ENCODE measurements at regions not wholly inside any gene's neighbourhood (a gene's known extent, or its start where the extent isn't known, plus 50 kb on each side); places are given as distances from the start of the nearest gene placed in this dataset.
A peak's percentile ranks its signal among the peaks of the same experiment; 100 is the strongest.

DNA sequence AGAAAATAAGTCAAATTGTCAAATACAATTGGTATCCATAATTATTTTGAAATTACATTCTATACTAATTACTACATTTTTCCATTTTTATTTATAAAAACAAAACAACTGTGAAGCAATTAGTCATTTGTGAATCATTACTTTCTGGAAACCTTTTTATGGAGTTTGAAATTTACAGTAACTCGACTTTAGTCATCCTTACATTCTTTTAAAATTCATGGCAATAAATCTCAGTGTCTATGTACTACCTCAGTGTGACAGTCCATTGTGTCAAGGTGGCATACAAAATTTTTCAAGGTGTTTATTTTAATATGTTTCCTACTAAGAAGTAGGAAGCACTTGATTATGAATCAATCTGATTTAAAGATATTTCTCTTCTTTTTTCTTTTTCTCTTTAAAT, 1949.4 kb upstream of the RAG2 start:
- no peak overlapping the region for H3K27ac ChIP-seq (ENCODE audit: low read depth, low read length)
- H3K27me3 ChIP-seq (ENCODE audit: control insufficient read depth, insufficient read depth, low read length): no peaks in the 10 kb centered on the region
- ChIA-PET POLR2A (no interaction called here), CTCF (no interaction called here)
- H3K9me3 ChIP-seq (ENCODE audit: control insufficient read depth, insufficient read depth, low read length): no peaks in the 10 kb centered on the region
- no peak for DNase-seq (ENCODE audit: low read depth, low spot score)
- TF ChIP-seq, protein P1, sequence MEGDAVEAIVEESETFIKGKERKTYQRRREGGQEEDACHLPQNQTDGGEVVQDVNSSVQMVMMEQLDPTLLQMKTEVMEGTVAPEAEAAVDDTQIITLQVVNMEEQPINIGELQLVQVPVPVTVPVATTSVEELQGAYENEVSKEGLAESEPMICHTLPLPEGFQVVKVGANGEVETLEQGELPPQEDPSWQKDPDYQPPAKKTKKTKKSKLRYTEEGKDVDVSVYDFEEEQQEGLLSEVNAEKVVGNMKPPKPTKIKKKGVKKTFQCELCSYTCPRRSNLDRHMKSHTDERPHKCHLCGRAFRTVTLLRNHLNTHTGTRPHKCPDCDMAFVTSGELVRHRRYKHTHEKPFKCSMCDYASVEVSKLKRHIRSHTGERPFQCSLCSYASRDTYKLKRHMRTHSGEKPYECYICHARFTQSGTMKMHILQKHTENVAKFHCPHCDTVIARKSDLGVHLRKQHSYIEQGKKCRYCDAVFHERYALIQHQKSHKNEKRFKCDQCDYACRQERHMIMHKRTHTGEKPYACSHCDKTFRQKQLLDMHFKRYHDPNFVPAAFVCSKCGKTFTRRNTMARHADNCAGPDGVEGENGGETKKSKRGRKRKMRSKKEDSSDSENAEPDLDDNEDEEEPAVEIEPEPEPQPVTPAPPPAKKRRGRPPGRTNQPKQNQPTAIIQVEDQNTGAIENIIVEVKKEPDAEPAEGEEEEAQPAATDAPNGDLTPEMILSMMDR (IDR thresholded peaks at IDR 0.05; ENCODE audit: low read depth, low read length): no peak
- H3K4me3 ChIP-seq (ENCODE audit: low read depth, low read length): no peak overlapping the region

DNA sequence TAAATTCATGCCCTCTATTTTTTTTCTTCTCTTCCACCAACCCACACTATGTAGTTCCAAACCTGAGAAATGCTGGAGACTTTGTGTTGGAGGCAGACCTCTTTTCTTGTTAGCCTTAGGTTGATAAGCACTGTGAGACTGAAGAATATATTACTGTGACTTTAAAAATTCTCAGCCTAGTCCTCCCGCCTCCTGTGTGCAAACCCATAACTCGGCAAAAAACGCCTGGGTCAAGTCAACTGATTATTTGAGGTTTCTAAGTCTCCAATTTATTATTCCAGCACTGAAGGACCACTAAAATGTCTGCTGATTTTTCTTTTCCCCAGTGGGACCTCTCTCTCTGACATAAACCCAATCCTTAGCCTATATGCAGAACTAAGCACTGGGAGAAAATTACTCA, 1946.0 kb upstream of the RAG2 start:
- CTCF ChIA-PET: no interaction called here
- no peaks in the 10 kb centered on the region for H3K27me3 ChIP-seq (ENCODE audit: control insufficient read depth, insufficient read depth, low read length)
- POLR2A ChIA-PET: no interaction called here
- H3K4me3 ChIP-seq (ENCODE audit: low read depth, low read length): no peak overlapping the region
- no peaks in the 10 kb centered on the region for H3K9me3 ChIP-seq (ENCODE audit: control insufficient read depth, insufficient read depth, low read length)
- TF ChIP-seq, protein P1 (IDR thresholded peaks at IDR 0.05; ENCODE audit: low read depth, low read length): no peak
- DNase-seq (ENCODE audit: low read depth, low spot score): no peak
- H3K27ac ChIP-seq (ENCODE audit: low read depth, low read length): no peak overlapping the region

DNA sequence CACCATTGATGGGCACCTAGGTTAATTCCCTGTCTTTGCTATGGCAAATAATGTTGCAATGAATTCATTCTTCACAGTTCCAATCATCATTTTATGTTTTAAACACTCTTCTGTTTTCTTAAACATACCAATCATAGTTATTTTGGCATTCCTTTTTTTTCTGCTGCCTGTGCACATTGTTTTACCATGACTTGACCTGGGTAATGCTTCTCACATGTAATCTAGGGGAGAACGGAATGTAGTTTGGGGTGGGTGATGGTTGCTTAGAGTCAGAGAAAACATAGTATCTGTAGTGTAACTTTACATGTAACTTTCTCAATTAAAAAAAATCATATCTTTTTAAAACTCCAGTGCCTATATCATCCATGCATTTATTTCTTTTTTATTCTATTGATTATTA, 1945.3 kb upstream of the RAG2 start:
- H3K27ac ChIP-seq (ENCODE audit: low read depth, low read length): no peak overlapping the region
- POLR2A ChIA-PET: no interaction called here

DNA sequence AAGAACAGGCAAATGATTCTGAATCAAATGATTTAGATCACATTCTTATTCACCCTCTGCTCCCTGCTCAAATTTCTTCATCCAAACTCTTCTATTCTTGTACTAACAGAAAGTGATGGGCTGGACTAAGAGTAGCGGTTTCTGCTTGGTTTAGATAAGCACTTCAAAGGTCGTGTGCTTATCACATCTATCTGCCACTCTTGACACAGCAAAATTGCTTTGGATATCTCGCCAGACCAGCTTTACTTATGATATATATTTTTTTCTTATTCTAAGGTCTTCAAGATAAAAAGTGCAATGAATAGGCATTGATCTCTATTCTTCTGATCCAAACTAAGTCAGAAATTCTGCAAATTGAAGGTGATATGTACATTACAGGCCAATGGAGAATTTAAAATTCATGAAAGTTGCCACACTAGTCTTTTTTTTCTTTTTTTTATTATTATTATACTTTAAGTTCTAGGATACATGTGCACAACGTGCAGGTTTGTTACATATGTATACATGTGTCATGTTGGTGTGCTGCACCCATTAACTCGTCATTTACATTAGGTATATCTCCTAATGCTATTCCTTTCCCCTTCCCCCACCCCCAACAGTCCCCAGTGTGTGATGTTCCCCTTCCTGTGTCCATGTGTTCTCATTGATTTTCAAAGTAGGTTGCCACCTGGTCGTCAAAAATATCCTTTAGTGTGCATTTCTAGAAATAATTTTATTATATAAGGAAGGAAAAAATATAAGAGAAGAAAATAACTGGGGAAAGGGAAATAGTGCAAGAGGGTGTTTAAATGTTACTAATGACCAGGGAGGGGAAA, 1941.0 kb upstream of the RAG2 start:
- ChIA-PET CTCF (no interaction called here), POLR2A (no interaction called here)
- no peak overlapping the region for H3K27ac ChIP-seq (ENCODE audit: low read depth, low read length)
- no peak overlapping the region for H3K4me3 ChIP-seq (ENCODE audit: low read depth, low read length)
- H3K9me3 ChIP-seq (ENCODE audit: control insufficient read depth, insufficient read depth, low read length): no peaks in the 10 kb centered on the region; the same call in 1 of the 2 replicates
- TF ChIP-seq, protein P1 (IDR thresholded peaks at IDR 0.05; ENCODE audit: low read depth, low read length): no peak
- H3K27me3 ChIP-seq (ENCODE audit: control insufficient read depth, insufficient read depth, low read length): no peaks in the 10 kb centered on the region
- no peak for DNase-seq (ENCODE audit: low read depth, low spot score)

More for the DNA sequence above, 1945.3 kb upstream of the RAG2 start:
- H3K27me3 ChIP-seq (ENCODE audit: control insufficient read depth, insufficient read depth, low read length): no peaks in the 10 kb centered on the region
- no peak overlapping the region for H3K4me3 ChIP-seq (ENCODE audit: low read depth, low read length)
- no peaks in the 10 kb centered on the region for H3K9me3 ChIP-seq (ENCODE audit: control insufficient read depth, insufficient read depth, low read length)
- peak; percentile 21 for DNase-seq (ENCODE audit: low read depth, low spot score)
- TF ChIP-seq, protein P1 (IDR thresholded peaks at IDR 0.05; ENCODE audit: low read depth, low read length): no peak
- CTCF ChIA-PET: no interaction called here

DNA sequence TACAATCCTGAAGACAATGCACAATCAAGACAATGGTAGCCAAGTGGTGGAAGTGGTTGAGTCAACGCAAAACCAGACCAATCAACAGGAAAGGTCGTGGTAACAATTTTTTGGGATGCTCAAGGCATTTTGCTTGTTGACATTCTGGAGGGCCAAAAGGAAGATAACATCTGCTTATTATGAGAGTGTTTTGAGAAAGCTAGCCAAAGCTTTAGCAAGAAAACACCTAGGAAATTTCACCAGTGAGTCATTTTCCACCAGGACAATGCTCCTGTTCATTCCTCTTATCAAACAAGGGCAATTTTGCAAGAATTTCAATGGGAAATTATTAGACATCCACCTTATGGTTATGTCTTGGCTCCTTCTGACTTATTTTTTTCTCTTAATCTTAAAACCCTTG, 1932.2 kb upstream of the RAG2 start:
- Histone ChIP-seq H3K27me3 (ENCODE audit: control insufficient read depth, insufficient read depth, low read length) (no peaks in the 10 kb centered on the region), H3K27ac (ENCODE audit: low read depth, low read length) (no peak overlapping the region), H3K9me3 (ENCODE audit: control insufficient read depth, insufficient read depth, low read length) (peaks cover 3% of the 10 kb centered on the region), H3K4me3 (ENCODE audit: low read depth, low read length) (no peak overlapping the region)
- ChIA-PET CTCF (no interaction called here), POLR2A (no interaction called here)
- TF ChIP-seq, protein P1 (IDR thresholded peaks at IDR 0.05; ENCODE audit: low read depth, low read length): no peak
- DNase-seq (ENCODE audit: low read depth, low spot score): no peak
